ENCODE measurements at regions not wholly inside any gene's neighbourhood (a gene's known extent, or its start where the extent isn't known, plus 50 kb on each side); places are given as distances from the start of the nearest gene placed in this dataset.

DNA sequence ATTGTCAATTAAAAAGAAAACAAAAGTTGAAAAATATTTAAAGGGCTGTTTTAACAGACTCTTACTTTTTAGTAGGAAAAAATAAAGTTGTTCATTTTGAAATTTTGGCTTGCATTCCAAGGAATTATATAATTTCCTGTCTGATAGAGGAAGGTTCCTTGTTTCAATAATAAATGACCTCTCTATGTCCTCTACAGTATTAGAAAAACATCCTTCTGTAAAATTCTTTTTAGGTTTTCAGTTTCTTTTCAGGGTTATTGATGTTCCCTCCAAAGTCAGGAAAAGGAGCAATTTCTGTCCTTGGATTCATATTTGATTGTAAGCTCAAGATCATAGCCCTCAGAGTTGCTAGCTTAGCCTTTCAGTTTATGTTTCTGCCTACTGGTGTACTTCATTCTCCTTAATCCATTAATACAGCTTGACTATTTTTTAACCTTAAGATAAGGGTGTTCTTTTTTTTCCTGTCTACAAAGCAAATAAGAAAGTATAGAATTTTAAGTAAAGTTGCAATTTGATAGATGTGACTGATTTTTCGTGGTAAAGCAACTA lies 125.2 kb upstream of the COL3A1 start:
- DNase-seq (no peak), ATAC-seq (replicated peaks in 1 of 4) (no peak)
- Histone ChIP-seq H3K4me3 (ENCODE audit: control insufficient read depth in 1 of 2, extremely low read depth in 1 of 2, low read length in 1 of 2) (no peak overlapping the region), H3K36me3 (ENCODE audit: control insufficient read depth in 2 of 2, extremely low read depth in 1 of 2, insufficient read depth in 1 of 2, low read length in 1 of 2) (no peaks in the 10 kb centered on the region), H3K27ac (ENCODE audit: low read length) (no peak overlapping the region), H3K4me1 (ENCODE audit: control insufficient read depth in 1 of 2, extremely low read depth in 1 of 2, insufficient read depth in 2 of 2, low read length in 2 of 2) (no peaks in the 10 kb centered on the region), H3K27me3 (replicated peaks in 1 of 2; ENCODE audit: control insufficient read depth in 2 of 2, extremely low read depth in 1 of 2, insufficient read depth in 2 of 2, low read length in 1 of 2) (no peaks in the 10 kb centered on the region), H3K9me3 (no peaks in the 10 kb centered on the region)
- Mint-ChIP-seq H3K4me3 (no peak overlapping the region), H3K27me3 (no peaks in the 10 kb centered on the region), H3K4me1 (no peaks in the 10 kb centered on the region), H3K36me3 (no peaks in the 10 kb centered on the region), H3K27ac (no peak overlapping the region), H3K9me3 (peaks cover 3 to 14% (median 10%) of the 10 kb centered on the region in 3 donors)
- POLR2A ChIA-PET, result no interaction called here
- WGBS (ENCODE audit: insufficient coverage), result no CpG with 5 or more reads among the region's 1 CpG
- CTCF ChIA-PET, result no interaction called here

DNA sequence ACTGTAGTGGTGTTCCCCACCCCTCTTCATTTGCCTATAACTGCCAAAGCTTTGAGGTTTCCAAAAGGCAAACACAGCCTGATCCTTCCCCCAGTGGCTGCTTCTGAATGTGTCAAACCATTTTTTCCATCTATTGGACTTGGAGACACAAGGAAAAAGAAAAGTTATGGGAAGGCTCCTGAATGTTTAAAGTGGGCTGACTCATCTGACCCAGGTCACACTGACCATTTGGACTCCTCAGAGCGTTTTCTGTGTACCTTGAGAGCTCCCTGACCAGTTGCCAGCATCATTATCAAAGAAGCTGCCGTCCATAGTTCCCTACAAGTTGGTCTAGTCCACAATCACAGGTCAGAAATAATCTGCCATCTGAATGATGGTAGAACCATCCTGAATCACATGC lies 123.4 kb upstream of the COL3A1 start:
- no peaks in the 10 kb centered on the region for H3K36me3 ChIP-seq (ENCODE audit: control insufficient read depth in 2 of 2, extremely low read depth in 1 of 2, insufficient read depth in 1 of 2, low read length in 1 of 2)
- no peaks in the 10 kb centered on the region for H3K36me3 Mint-ChIP-seq
- H3K4me3 ChIP-seq (ENCODE audit: control insufficient read depth in 1 of 2, extremely low read depth in 1 of 2, low read length in 1 of 2), result no peak overlapping the region
- CTCF ChIA-PET, result no interaction called here
- ATAC-seq (replicated peaks in 1 of 4), result no peak
- H3K27ac Mint-ChIP-seq, result no peak overlapping the region
- no peaks in the 10 kb centered on the region for H3K9me3 ChIP-seq
- H3K4me1 ChIP-seq (ENCODE audit: control insufficient read depth in 1 of 2, extremely low read depth in 1 of 2, insufficient read depth in 2 of 2, low read length in 2 of 2), result no peaks in the 10 kb centered on the region
- no peak overlapping the region for H3K4me3 Mint-ChIP-seq
- H3K27me3 ChIP-seq (replicated peaks in 1 of 2; ENCODE audit: control insufficient read depth in 2 of 2, extremely low read depth in 1 of 2, insufficient read depth in 2 of 2, low read length in 1 of 2), result no peaks in the 10 kb centered on the region
- WGBS (ENCODE audit: insufficient coverage), result 63% methylated on average over 2 of the region's 2 CpGs
- H3K9me3 Mint-ChIP-seq, result peaks cover 3 to 10% (median 5%) of the 10 kb centered on the region in 3 donors
- H3K27me3 Mint-ChIP-seq, result no peaks in the 10 kb centered on the region
- POLR2A ChIA-PET, result no interaction called here
- DNase-seq, result no peak
- no peak overlapping the region for H3K27ac ChIP-seq (ENCODE audit: low read length)
- H3K4me1 Mint-ChIP-seq, result no peaks in the 10 kb centered on the region

- no peak overlapping the region for H3K4me3 ChIP-seq (ENCODE audit: control insufficient read depth in 1 of 2, extremely low read depth in 1 of 2, low read length in 1 of 2)
- Mint-ChIP-seq H3K27ac (no peak overlapping the region), H3K36me3 (no peaks in the 10 kb centered on the region), H3K9me3 (peaks cover 3 to 10% (median 5%) of the 10 kb centered on the region in 3 donors), H3K27me3 (no peaks in the 10 kb centered on the region), H3K4me1 (no peaks in the 10 kb centered on the region), H3K4me3 (no peak overlapping the region)
- no peak overlapping the region for H3K27ac ChIP-seq (ENCODE audit: low read length)
- ChIA-PET CTCF (no interaction called here), POLR2A (no interaction called here)
- H3K27me3 ChIP-seq (replicated peaks in 1 of 2; ENCODE audit: control insufficient read depth in 2 of 2, extremely low read depth in 1 of 2, insufficient read depth in 2 of 2, low read length in 1 of 2), result no peaks in the 10 kb centered on the region
- DNase-seq, result no peak
- no CpG with 5 or more reads among the region's 1 CpG for WGBS (ENCODE audit: insufficient coverage)
- H3K4me1 ChIP-seq (ENCODE audit: control insufficient read depth in 1 of 2, extremely low read depth in 1 of 2, insufficient read depth in 2 of 2, low read length in 2 of 2), result no peaks in the 10 kb centered on the region
- ATAC-seq (replicated peaks in 1 of 4), result no peak
- H3K36me3 ChIP-seq (ENCODE audit: control insufficient read depth in 2 of 2, extremely low read depth in 1 of 2, insufficient read depth in 1 of 2, low read length in 1 of 2), result no peaks in the 10 kb centered on the region
- no peaks in the 10 kb centered on the region for H3K9me3 ChIP-seq
Observed at GRCh38 chr2:188851311-188851710, 122.9 kb upstream of the COL3A1 start.

- H3K27ac ChIP-seq (ENCODE audit: low read length), result no peak overlapping the region
- Mint-ChIP-seq H3K9me3 (peaks cover 0 to 6% (median 0%) of the 10 kb centered on the region in 3 donors), H3K4me1 (no peaks in the 10 kb centered on the region), H3K36me3 (no peaks in the 10 kb centered on the region), H3K4me3 (no peak overlapping the region), H3K27ac (no peak overlapping the region), H3K27me3 (no peaks in the 10 kb centered on the region)
- DNase-seq (no peak), ATAC-seq (replicated peaks in 1 of 4) (no peak)
- H3K9me3 ChIP-seq, result no peaks in the 10 kb centered on the region
- WGBS (ENCODE audit: insufficient coverage), result 89% methylated on average over 2 of the region's 3 CpGs
- no peaks in the 10 kb centered on the region for H3K27me3 ChIP-seq (replicated peaks in 1 of 2; ENCODE audit: control insufficient read depth in 2 of 2, extremely low read depth in 1 of 2, insufficient read depth in 2 of 2, low read length in 1 of 2)
- no peak overlapping the region for H3K4me3 ChIP-seq (ENCODE audit: control insufficient read depth in 1 of 2, extremely low read depth in 1 of 2, low read length in 1 of 2)
- H3K4me1 ChIP-seq (ENCODE audit: control insufficient read depth in 1 of 2, extremely low read depth in 1 of 2, insufficient read depth in 2 of 2, low read length in 2 of 2), result no peaks in the 10 kb centered on the region
- POLR2A ChIA-PET, result no interaction called here
- no peaks in the 10 kb centered on the region for H3K36me3 ChIP-seq (ENCODE audit: control insufficient read depth in 2 of 2, extremely low read depth in 1 of 2, insufficient read depth in 1 of 2, low read length in 1 of 2)
- CTCF ChIA-PET, result no interaction called here
Observed at GRCh38 chr2:188851826-188852225, 122.3 kb upstream of the COL3A1 start.

DNA sequence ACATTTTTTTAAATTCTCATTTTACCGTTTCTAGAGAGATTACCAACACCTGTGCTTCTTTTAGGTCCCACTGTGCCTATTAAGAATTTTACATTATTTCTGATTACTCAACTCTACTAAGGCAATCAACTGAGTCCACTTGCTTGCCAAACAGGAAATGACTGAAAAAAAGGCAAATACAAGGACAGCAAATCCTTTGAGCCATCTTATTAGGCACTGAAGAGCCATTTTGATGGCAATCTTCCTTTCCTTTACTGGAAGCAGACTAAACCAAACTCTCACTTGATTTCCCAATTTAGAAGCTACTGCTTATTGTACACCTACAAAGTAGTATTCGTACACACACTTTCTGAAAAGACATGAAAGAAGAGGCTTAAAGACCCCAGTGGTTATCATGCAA lies 121.4 kb upstream of the COL3A1 start:
- H3K4me1 Mint-ChIP-seq, result no peaks in the 10 kb centered on the region
- ATAC-seq (replicated peaks in 1 of 4), result no peak
- CTCF ChIA-PET, result no interaction called here

DNA sequence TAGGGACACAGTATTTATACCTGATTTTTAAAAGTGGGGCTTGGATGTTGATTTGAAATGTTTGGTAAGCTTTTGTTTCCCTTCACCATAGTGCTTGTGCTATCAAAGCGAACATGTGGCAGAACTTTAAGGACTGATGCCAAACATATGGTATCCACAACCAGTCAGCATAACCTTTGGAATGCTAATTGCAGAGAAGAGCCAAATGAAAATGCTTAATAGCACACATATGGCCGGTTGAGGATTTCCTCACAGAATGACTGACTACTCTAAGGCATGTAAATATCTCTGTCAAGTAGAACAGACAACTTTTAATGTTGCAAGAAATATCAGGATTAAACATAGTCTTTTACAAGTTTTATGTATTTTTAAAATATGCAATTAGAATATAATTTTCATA lies 120.9 kb upstream of the COL3A1 start:
- Mint-ChIP-seq H3K4me3 (no peak overlapping the region), H3K27me3 (no peaks in the 10 kb centered on the region), H3K9me3 (peaks cover 0 to 6% (median 4%) of the 10 kb centered on the region in 3 donors), H3K4me1 (no peaks in the 10 kb centered on the region), H3K36me3 (no peaks in the 10 kb centered on the region), H3K27ac (no peak overlapping the region)
- ChIA-PET CTCF (no interaction called here), POLR2A (interaction anchor here in 1 of 2 donors (0.5 kb wide), 1 partner anchor 1809 kb away, joined by 3 read pairs; no protein-coding TSS in a partner anchor)
- Histone ChIP-seq H3K4me1 (ENCODE audit: control insufficient read depth in 1 of 2, extremely low read depth in 1 of 2, insufficient read depth in 2 of 2, low read length in 2 of 2) (no peaks in the 10 kb centered on the region), H3K36me3 (ENCODE audit: control insufficient read depth in 2 of 2, extremely low read depth in 1 of 2, insufficient read depth in 1 of 2, low read length in 1 of 2) (no peaks in the 10 kb centered on the region), H3K9me3 (no peaks in the 10 kb centered on the region), H3K4me3 (ENCODE audit: control insufficient read depth in 1 of 2, extremely low read depth in 1 of 2, low read length in 1 of 2) (no peak overlapping the region), H3K27me3 (replicated peaks in 1 of 2; ENCODE audit: control insufficient read depth in 2 of 2, extremely low read depth in 1 of 2, insufficient read depth in 2 of 2, low read length in 1 of 2) (no peaks in the 10 kb centered on the region), H3K27ac (ENCODE audit: low read length) (no peak overlapping the region)
- WGBS (ENCODE audit: insufficient coverage), result no CpG with 5 or more reads among the region's 2 CpGs
- no peak for ATAC-seq (replicated peaks in 1 of 4)
- no peak for DNase-seq

More for the DNA sequence above, 121.4 kb upstream of the COL3A1 start:
- 83% methylated on average over 2 of the region's 2 CpGs for WGBS (ENCODE audit: insufficient coverage)
- no peak overlapping the region for H3K4me3 Mint-ChIP-seq
- H3K27me3 Mint-ChIP-seq, result no peaks in the 10 kb centered on the region
- POLR2A ChIA-PET, result interaction anchor here in 1 of 2 donors (0.5 kb wide), 1 partner anchor 1810 kb away, joined by 3 read pairs; no protein-coding TSS in a partner anchor
- Histone ChIP-seq H3K4me3 (ENCODE audit: control insufficient read depth in 1 of 2, extremely low read depth in 1 of 2, low read length in 1 of 2) (no peak overlapping the region), H3K9me3 (no peaks in the 10 kb centered on the region), H3K27ac (ENCODE audit: low read length) (no peak overlapping the region), H3K27me3 (replicated peaks in 1 of 2; ENCODE audit: control insufficient read depth in 2 of 2, extremely low read depth in 1 of 2, insufficient read depth in 2 of 2, low read length in 1 of 2) (no peaks in the 10 kb centered on the region), H3K36me3 (ENCODE audit: control insufficient read depth in 2 of 2, extremely low read depth in 1 of 2, insufficient read depth in 1 of 2, low read length in 1 of 2) (no peaks in the 10 kb centered on the region), H3K4me1 (ENCODE audit: control insufficient read depth in 1 of 2, extremely low read depth in 1 of 2, insufficient read depth in 2 of 2, low read length in 2 of 2) (no peaks in the 10 kb centered on the region)
- no peaks in the 10 kb centered on the region for H3K36me3 Mint-ChIP-seq
- DNase-seq, result no peak
- peaks cover 0 to 9% (median 4%) of the 10 kb centered on the region in 3 donors for H3K9me3 Mint-ChIP-seq
- H3K27ac Mint-ChIP-seq, result no peak overlapping the region

- Mint-ChIP-seq H3K9me3 (peaks cover 11 to 18% (median 12%) of the 10 kb centered on the region in 3 donors), H3K27ac (no peak overlapping the region), H3K4me1 (no peaks in the 10 kb centered on the region), H3K4me3 (no peak overlapping the region), H3K27me3 (no peaks in the 10 kb centered on the region), H3K36me3 (no peaks in the 10 kb centered on the region)
- no peak overlapping the region for H3K27ac ChIP-seq (ENCODE audit: low read length)
- POLR2A ChIA-PET, result no interaction called here
- no peaks in the 10 kb centered on the region for H3K36me3 ChIP-seq (ENCODE audit: control insufficient read depth in 2 of 2, extremely low read depth in 1 of 2, insufficient read depth in 1 of 2, low read length in 1 of 2)
- no peak for ATAC-seq (replicated peaks in 1 of 4)
- no peaks in the 10 kb centered on the region for H3K27me3 ChIP-seq (replicated peaks in 1 of 2; ENCODE audit: control insufficient read depth in 2 of 2, extremely low read depth in 1 of 2, insufficient read depth in 2 of 2, low read length in 1 of 2)
- no peak overlapping the region for H3K4me3 ChIP-seq (ENCODE audit: control insufficient read depth in 1 of 2, extremely low read depth in 1 of 2, low read length in 1 of 2)
- CTCF ChIA-PET, result no interaction called here
- H3K4me1 ChIP-seq (ENCODE audit: control insufficient read depth in 1 of 2, extremely low read depth in 1 of 2, insufficient read depth in 2 of 2, low read length in 2 of 2), result no peaks in the 10 kb centered on the region
- H3K9me3 ChIP-seq, result no peaks in the 10 kb centered on the region
- DNase-seq, result no peak
- WGBS (ENCODE audit: insufficient coverage), result 60% methylated on average over 2 of the region's 2 CpGs
Observed at GRCh38 chr2:188865681-188866080, 108.5 kb upstream of the COL3A1 start.
